GM19035 (cell line): ENCODE measurements at regions not wholly inside any gene's neighbourhood (a gene's known extent, or its start where the extent isn't known, plus 50 kb on each side); places are given as distances from the start of the nearest gene placed in this dataset.
"Not testable (repeated sequence)": the region's sequence is repeated elsewhere in the genome, so short reads cannot be mapped to it uniquely, and the experiment has no call there.

ENCODE experiments used
- ATAC-seq: cut with Tn5 transposase; IDR thresholded peaks from one replicate; pipeline ENCODE4 v1.9.1; 2021; ENCODE audit not compliant: unreplicated experiment

GRCh38 chr14:56996721-56997399, 186.6 kb upstream of the OTX2 start:
- no peak for ATAC-seq

- no peak for ATAC-seq
Observed at GRCh38 chr14:56995010-56995409, 184.7 kb upstream of the OTX2 start.

- ATAC-seq, result no peak
Observed at GRCh38 chr14:56992332-56992820, 182.1 kb upstream of the OTX2 start.

GRCh38 chr14:56990991-56991627, 180.8 kb upstream of the OTX2 start:
- not testable (repeated sequence) for ATAC-seq

GRCh38 chr14:56989359-56989758, 179.1 kb upstream of the OTX2 start:
- no peak for ATAC-seq

GRCh38 chr14:56979936-56980335, 169.7 kb upstream of the OTX2 start:
- ATAC-seq, result no peak

- ATAC-seq, result no peak
Observed at GRCh38 chr14:56976211-56976610, 165.9 kb upstream of the OTX2 start.

- ATAC-seq, result no peak
Observed at GRCh38 chr14:56975521-56975920, 165.2 kb upstream of the OTX2 start.

- ATAC-seq, result no peak
Observed at GRCh38 chr14:56972948-56973347, 162.7 kb upstream of the OTX2 start.

- ATAC-seq, result no peak
Observed at GRCh38 chr14:56964895-56965294, 154.6 kb upstream of the OTX2 start.

- ATAC-seq, result no peak
Observed at GRCh38 chr14:56963381-56963780, 153.1 kb upstream of the OTX2 start.

- no peak for ATAC-seq
Observed at GRCh38 chr14:56962444-56963080, 152.3 kb upstream of the OTX2 start.

GRCh38 chr14:56959869-56960268, 149.6 kb upstream of the OTX2 start:
- ATAC-seq, result no peak

- no peak for ATAC-seq
Observed at GRCh38 chr14:56959121-56959520, 148.8 kb upstream of the OTX2 start.

GRCh38 chr14:56956182-56956581, 145.9 kb upstream of the OTX2 start:
- no peak for ATAC-seq

GRCh38 chr14:56955745-56956144, 145.5 kb upstream of the OTX2 start:
- no peak for ATAC-seq

- no peak for ATAC-seq
Observed at GRCh38 chr14:56953884-56954283, 143.6 kb upstream of the OTX2 start.

- no peak for ATAC-seq
Observed at GRCh38 chr14:56952766-56953473, 142.6 kb upstream of the OTX2 start.

- ATAC-seq, result no peak
Observed at GRCh38 chr14:56949828-56950227, 139.5 kb upstream of the OTX2 start.

GRCh38 chr14:56945291-56945690, 135.0 kb upstream of the OTX2 start:
- no peak for ATAC-seq

GRCh38 chr14:56944397-56944796, 134.1 kb upstream of the OTX2 start:
- ATAC-seq, result no peak

GRCh38 chr14:56933446-56933845, 123.2 kb upstream of the OTX2 start:
- no peak for ATAC-seq
